Right lobe of liver (tissue), 6 donors: ENCODE measurements at regions not wholly inside any gene's neighbourhood (a gene's known extent, or its start where the extent isn't known, plus 50 kb on each side); places are given as distances from the start of the nearest gene placed in this dataset.
"Not testable (repeated sequence)": the region's sequence is repeated elsewhere in the genome, so short reads cannot be mapped to it uniquely, and the experiment has no call there.

ENCODE experiments used
- ATAC-seq, 4 donors: fragments of 200-7000 bp; cut with Tn5 transposase; one replicate each; pipeline ENCODE4 v1.9.1; 2020; ENCODE audit warnings: mild to moderate bottlenecking in 4 of 4, moderate library complexity in 4 of 4
- DNase-seq, 3 donors: peaks; one replicate each; pipeline ENCODE4 v3.0.0-alpha.2; 2020
- H3K27ac ChIP-seq, 3 donors: fragments of 200-600 bp; one replicate each; pipeline ENCODE4 v1.8.0; 2022
- H3K27me3 ChIP-seq, 2 donors: fragments of 200-600 bp; one replicate each; pipeline ENCODE4 v1.8.0; 2022
- H3K36me3 ChIP-seq, 4 donors: fragments of 200-600 bp; sonication (generic) in 1 of 4; one replicate each; pipeline versions ENCODE4 v1.5.1 to v1.8.0; 2017 to 2022; ENCODE audit warnings: control low read depth in 1 of 4
- H3K4me1 ChIP-seq, 4 donors: fragments of 200-600 bp; sonication (generic) in 1 of 4; one replicate each; pipeline versions ENCODE4 v1.5.1 to v1.8.0; 2017 to 2022; ENCODE audit warnings: control low read depth in 1 of 4
- H3K4me3 ChIP-seq, 3 donors: fragments of 200-600 bp; one replicate each; pipeline ENCODE4 v1.8.0; 2022
- H3K9me3 ChIP-seq, 4 donors: fragments of 200-600 bp; sonication (generic) in 1 of 4; one replicate each; pipeline versions ENCODE4 v1.5.1 to v1.8.0; 2017 to 2022; ENCODE audit warnings: control low read depth in 1 of 4
- POLR2A ChIP-seq: fragments of 450-650 bp; IDR thresholded peaks from one replicate; pipeline ENCODE4 v1.6.1; 2017; ENCODE audit warnings: antibody characterized with exemption, mild to moderate bottlenecking
- WGBS: methylation state at CpG from one replicate; pipeline ENCODE4 v1.1.6; 2018; ENCODE audit warnings: low coverage, low lambda C conversion rate; ENCODE audit not compliant: insufficient coverage; ENCODE audit errors: missing lambda C conversion rate; 5-methylcytosine and 5-hydroxymethylcytosine counted together
- intact Hi-C, 2 donors: fragments of 100-400 bp; cut with DNase I; formaldehyde crosslinking; loops; one replicate each; pipeline versions ENCODE4 v1.11.2 to v1.14.1; 2022
- TF ChIP-seq, protein P1 (sequence below), 4 donors: fragments of 200-600 bp in 3 of 4; fragments of 450-650 bp in 1 of 4; IDR thresholded peaks; one replicate each; pipeline versions ENCODE4 v1.5.1 to v1.8.0; 2016 to 2022; ENCODE audit warnings: antibody characterized with exemption in 4 of 4, mild to moderate bottlenecking in 2 of 4
- donor health status: DM: no; HTN: yes; CAD: no.
- donor health status: DM: no; HTN: no; CAD: no.
- donor health status: DM: no; HTN: no; CAD: no.
- donor health status: DM: no; HTN: yes; CAD: no.
- donor health status: DM: no; HTN: yes; CAD: no.

DNA sequence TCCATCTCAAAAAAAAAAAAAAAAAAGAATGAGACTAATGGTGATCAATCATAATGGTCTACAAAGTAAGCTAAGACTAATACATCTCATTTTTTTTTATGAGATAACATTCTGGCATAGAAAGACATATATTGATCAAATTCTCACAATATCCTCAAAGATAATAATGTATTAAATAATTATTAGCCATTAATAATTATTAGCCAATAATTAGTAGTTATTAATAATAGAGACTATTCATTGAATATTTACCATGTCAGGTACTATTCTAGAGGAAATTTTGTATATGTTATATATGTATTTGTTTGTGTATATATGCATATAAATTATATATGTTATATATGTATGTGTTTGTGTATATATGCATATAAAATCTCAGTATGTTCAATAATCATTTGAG is 137.7 kb upstream of the PTBP2 start:
- Histone ChIP-seq H3K36me3 (no peaks in the 10 kb centered on the region), H3K9me3 (no peaks in the 10 kb centered on the region), H3K27me3 (no peaks in the 10 kb centered on the region), H3K4me1 (no peaks in the 10 kb centered on the region), H3K27ac (no peak overlapping the region), H3K4me3 (no peak overlapping the region)
- ATAC-seq = no peak
- no peak for TF ChIP-seq POLR2A
- TF ChIP-seq, protein P1, sequence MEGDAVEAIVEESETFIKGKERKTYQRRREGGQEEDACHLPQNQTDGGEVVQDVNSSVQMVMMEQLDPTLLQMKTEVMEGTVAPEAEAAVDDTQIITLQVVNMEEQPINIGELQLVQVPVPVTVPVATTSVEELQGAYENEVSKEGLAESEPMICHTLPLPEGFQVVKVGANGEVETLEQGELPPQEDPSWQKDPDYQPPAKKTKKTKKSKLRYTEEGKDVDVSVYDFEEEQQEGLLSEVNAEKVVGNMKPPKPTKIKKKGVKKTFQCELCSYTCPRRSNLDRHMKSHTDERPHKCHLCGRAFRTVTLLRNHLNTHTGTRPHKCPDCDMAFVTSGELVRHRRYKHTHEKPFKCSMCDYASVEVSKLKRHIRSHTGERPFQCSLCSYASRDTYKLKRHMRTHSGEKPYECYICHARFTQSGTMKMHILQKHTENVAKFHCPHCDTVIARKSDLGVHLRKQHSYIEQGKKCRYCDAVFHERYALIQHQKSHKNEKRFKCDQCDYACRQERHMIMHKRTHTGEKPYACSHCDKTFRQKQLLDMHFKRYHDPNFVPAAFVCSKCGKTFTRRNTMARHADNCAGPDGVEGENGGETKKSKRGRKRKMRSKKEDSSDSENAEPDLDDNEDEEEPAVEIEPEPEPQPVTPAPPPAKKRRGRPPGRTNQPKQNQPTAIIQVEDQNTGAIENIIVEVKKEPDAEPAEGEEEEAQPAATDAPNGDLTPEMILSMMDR (IDR thresholded peaks at IDR 0.05) = no peak
- no peak for DNase-seq
- intact Hi-C loops = no loop called here

DNA sequence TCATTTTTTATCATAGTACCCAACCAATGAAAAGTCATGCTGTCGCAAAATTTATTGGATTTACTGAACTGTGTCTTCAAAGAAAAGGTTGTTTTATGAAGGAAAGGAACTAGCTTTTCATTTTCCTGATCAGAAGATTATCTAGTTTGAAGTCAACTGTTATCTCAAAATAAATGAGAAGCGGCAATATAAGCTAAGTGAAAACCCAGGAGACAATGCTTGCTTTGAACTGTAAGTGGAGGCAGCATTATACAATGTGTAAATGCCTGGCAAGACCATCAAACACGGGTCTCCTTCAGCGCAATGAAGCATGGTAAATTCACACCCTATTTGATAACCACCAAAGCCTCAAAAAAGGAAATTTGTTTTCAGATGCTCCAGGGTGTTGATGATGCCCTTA is 134.4 kb upstream of the PTBP2 start:
- Histone ChIP-seq H3K4me1 (no peaks in the 10 kb centered on the region), H3K36me3 (no peaks in the 10 kb centered on the region), H3K9me3 (no peaks in the 10 kb centered on the region), H3K4me3 (no peak overlapping the region), H3K27me3 (no peaks in the 10 kb centered on the region), H3K27ac (no peak overlapping the region)
- intact Hi-C loops = no loop called here
- WGBS = 69% methylated on average over 4 of the region's 4 CpGs
- TF ChIP-seq, protein P1 (IDR thresholded peaks at IDR 0.05) = no peak
- TF ChIP-seq POLR2A = no peak
- DNase-seq (no peak), ATAC-seq (no peak)

DNA sequence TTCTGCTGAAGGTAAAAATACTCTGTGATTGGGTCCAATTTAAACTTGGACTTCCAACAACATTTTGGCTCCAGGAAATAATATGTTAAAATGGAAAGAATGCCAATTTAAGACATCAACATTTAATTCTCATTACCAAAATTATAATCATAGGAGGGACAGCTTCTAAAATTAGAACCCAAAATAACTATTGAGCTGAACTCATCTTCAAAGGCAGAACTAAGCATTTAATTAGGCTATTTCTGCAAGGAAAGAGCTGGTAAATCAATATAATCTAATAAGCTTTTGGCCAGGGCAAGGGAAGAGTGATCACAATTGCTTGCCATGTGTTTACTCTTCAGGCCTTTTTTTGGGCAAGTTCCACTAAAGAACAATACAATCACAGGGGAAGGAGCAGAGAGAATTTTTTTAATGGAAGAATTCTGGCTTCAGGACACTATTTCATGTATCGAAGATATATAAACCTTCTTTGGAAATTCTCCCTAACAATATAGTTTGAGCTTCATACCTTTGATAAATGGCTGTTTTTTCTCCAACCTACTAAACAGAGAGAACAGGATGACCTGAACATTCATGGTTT is 133.1 kb upstream of the PTBP2 start:
- ATAC-seq (no peak), DNase-seq (no peak)
- Histone ChIP-seq H3K36me3 (no peaks in the 10 kb centered on the region), H3K4me3 (no peak overlapping the region), H3K4me1 (no peaks in the 10 kb centered on the region), H3K9me3 (no peaks in the 10 kb centered on the region), H3K27me3 (no peaks in the 10 kb centered on the region), H3K27ac (no peak overlapping the region)
- intact Hi-C loops = no loop called here
- TF ChIP-seq, protein P1 (IDR thresholded peaks at IDR 0.05) = no peak
- no peak for TF ChIP-seq POLR2A
- 35% methylated on average over 1 of the region's 1 CpG for WGBS

DNA sequence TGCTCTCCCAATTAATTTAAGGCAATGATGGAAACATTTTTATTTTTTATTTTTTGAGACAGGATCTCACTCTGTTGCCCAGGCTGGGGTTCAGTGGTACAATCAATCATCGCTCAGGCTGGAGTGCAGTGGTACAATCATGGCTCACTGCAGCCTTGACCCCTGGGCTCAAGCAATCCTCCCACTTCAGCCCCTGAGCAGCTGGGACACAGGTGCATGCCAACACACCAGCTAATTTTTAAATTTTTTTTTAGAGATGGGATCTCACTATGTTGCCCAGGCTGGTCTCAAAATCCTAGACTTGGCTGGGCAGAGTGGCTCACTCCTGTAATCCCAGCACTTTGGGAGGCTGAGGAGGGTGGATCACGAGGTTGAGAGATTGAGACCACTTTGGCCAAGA is 126.1 kb upstream of the PTBP2 start:
- DNase-seq, intact Hi-C loops, ATAC-seq: not testable (repeated sequence)

GRCh38 chr1:96596226-96596922 is 125.2 kb upstream of the PTBP2 start:
- WGBS = 35% methylated on average over 4 of the region's 4 CpGs
- H3K4me1 ChIP-seq = no peaks in the 10 kb centered on the region
- no peaks in the 10 kb centered on the region for H3K36me3 ChIP-seq
- peak in 2 of 3 donors; percentile 34 to 49 for DNase-seq
- no peak overlapping the region for H3K27ac ChIP-seq
- no peak for TF ChIP-seq POLR2A
- TF ChIP-seq, protein P1 (IDR thresholded peaks at IDR 0.05) = peak; percentile 30 to 55 (median 50)
- no peaks in the 10 kb centered on the region for H3K27me3 ChIP-seq
- H3K4me3 ChIP-seq = no peak overlapping the region
- peak; percentile 70 to 75 (median 74) for ATAC-seq
- H3K9me3 ChIP-seq = no peaks in the 10 kb centered on the region
- intact Hi-C loops = no loop called here

More for the DNA sequence above, 126.1 kb upstream of the PTBP2 start:
- not testable (repeated sequence) for H3K27ac ChIP-seq, H3K9me3 ChIP-seq, H3K4me3 ChIP-seq, H3K27me3 ChIP-seq, H3K36me3 ChIP-seq, H3K4me1 ChIP-seq
- 76% methylated on average over 2 of the region's 2 CpGs for WGBS
